ENCODE measurements at regions not wholly inside any gene's neighbourhood (a gene's known extent, or its start where the extent isn't known, plus 50 kb on each side); places are given as distances from the start of the nearest gene placed in this dataset.

GRCh38 chr4:184288451-184289178, 70.9 kb upstream of the ENPP6 start (continued):
- TF ChIP-seq SIN3A (IDR thresholded peaks at IDR 0.05; ENCODE audit: low read depth, low read length) = no peak
- TF ChIP-seq USF2 (IDR thresholded peaks at IDR 0.05; ENCODE audit: borderline replicate concordance, low read depth, low read length) = no peak
- TF ChIP-seq RBBP5 (conservative IDR thresholded peaks at IDR 0.05) = no peak
- TF ChIP-seq IRF4 (IDR thresholded peaks at IDR 0.05; ENCODE audit: low read depth, low read length) = peak; percentile 78
- TF ChIP-seq SIX5 (IDR thresholded peaks at IDR 0.05; ENCODE audit: low read depth, low read length, severe bottlenecking) = no peak
- no peak for TF ChIP-seq USF1 (IDR thresholded peaks at IDR 0.05; ENCODE audit: borderline replicate concordance, extremely low read length, insufficient read depth, low read depth, low read length)
- no peak; the same call in 1 of the 2 replicates for TF ChIP-seq ESRRA (IDR thresholded peaks at IDR 0.05; ENCODE audit: low read length)
- peak; percentile 75 for TF ChIP-seq CUX1 (IDR thresholded peaks at IDR 0.05; ENCODE audit: insufficient replicate concordance, low read depth, low read length)
- no peak for TF ChIP-seq KLF5 (IDR thresholded peaks at IDR 0.05; ENCODE audit: partially characterized antibody)
- no peak for TF ChIP-seq FOXM1 (IDR thresholded peaks at IDR 0.05; ENCODE audit: low read depth, low read length)
- no peak; a peak in 1 of 4 replicates for TF ChIP-seq ETV6 (conservative IDR thresholded peaks at IDR 0.05 in 1 of 2, IDR thresholded peaks at IDR 0.05 in 1 of 2; ENCODE audit: borderline replicate concordance in 1 of 2, low read depth in 1 of 2)
- no peak for TF ChIP-seq ZNF384 (IDR thresholded peaks at IDR 0.05; ENCODE audit: borderline replicate concordance, low read depth, low read length)
- TF ChIP-seq DPF2 (IDR thresholded peaks at IDR 0.05) = peak; percentile 79; the same call in 1 of the 2 replicates
- no peak for TF ChIP-seq ZBTB11 (CRISPR knock-in tag; IDR thresholded peaks at IDR 0.05)
- peak; percentile 96 for TF ChIP-seq IKZF1 (conservative IDR thresholded peaks at IDR 0.05)
- no peak for TF ChIP-seq SREBF2 (IDR thresholded peaks at IDR 0.05; ENCODE audit: low read length)
- peak; percentile 52 for TF ChIP-seq PAX5 (IDR thresholded peaks at IDR 0.05; ENCODE audit: borderline replicate concordance, low read depth, low read length)
- no peak for TF ChIP-seq CHD4 (IDR thresholded peaks at IDR 0.05)
- no peak for TF ChIP-seq WRNIP1 (IDR thresholded peaks at IDR 0.05; ENCODE audit: borderline replicate concordance, low read depth, low read length)
- peak; percentile 71; the same call in 1 of the 2 replicates for TF ChIP-seq GATAD2B (conservative IDR thresholded peaks at IDR 0.05; ENCODE audit: low read depth)
- TF ChIP-seq TARDBP (IDR thresholded peaks at IDR 0.05; ENCODE audit: borderline replicate concordance) = peak; percentile 68; the same call in 1 of the 2 replicates
